GM12873 (cell line): ENCODE measurements at regions not wholly inside any gene's neighbourhood (a gene's known extent, or its start where the extent isn't known, plus 50 kb on each side); places are given as distances from the start of the nearest gene placed in this dataset.

ENCODE experiments used
- TF ChIP-seq, protein P1 (sequence below): IDR thresholded peaks from 2 replicates; pipeline ENCODE4 v1.5.1; 2012; ENCODE audit warnings: low read depth, mild to moderate bottlenecking, moderate library complexity, low read length, control low read depth; ENCODE audit not compliant: insufficient read depth; ENCODE audit errors: missing control alignments

DNA sequence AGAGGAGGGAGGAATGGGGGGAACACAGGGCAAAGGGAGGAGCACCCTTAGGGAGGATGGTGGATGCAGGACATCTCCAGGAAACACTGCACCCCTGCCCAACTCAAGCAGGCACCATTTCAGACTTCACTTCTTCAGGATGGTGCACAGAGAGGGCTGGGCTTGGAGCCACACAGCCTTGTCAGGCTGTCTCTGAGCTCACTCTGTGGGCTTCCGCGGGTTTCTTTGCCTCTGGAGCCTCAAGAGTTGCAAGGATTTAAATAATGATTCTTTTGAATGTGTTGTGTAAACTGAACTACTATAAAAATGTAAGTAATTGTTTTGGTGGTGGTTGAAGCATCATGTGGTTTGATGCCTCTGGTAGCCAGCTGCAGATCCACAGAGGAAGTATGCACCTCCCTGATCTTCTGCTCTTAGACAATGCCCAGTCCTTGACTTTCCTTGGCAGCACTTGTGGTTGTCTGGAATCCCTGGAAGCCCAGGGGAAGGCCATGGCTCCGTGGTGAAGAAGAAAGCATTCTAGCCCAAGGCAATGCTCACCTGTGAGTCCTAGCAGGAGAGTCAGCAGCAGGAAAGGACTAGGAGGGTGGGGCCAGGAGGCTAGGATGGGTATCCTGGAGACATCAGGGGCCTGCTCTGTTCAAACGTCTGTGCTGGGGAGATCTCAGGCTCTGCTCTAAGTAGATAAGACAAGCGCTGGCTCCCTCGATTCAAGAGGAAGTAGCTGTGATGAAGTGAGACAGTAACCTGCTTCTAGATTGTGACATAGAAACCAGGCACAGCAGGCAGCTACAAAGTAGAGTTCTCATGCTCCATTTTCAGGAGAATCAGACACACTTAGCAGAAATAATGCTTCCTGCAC lies 50.2 kb upstream of the SIRPG start:
- TF ChIP-seq, protein P1, sequence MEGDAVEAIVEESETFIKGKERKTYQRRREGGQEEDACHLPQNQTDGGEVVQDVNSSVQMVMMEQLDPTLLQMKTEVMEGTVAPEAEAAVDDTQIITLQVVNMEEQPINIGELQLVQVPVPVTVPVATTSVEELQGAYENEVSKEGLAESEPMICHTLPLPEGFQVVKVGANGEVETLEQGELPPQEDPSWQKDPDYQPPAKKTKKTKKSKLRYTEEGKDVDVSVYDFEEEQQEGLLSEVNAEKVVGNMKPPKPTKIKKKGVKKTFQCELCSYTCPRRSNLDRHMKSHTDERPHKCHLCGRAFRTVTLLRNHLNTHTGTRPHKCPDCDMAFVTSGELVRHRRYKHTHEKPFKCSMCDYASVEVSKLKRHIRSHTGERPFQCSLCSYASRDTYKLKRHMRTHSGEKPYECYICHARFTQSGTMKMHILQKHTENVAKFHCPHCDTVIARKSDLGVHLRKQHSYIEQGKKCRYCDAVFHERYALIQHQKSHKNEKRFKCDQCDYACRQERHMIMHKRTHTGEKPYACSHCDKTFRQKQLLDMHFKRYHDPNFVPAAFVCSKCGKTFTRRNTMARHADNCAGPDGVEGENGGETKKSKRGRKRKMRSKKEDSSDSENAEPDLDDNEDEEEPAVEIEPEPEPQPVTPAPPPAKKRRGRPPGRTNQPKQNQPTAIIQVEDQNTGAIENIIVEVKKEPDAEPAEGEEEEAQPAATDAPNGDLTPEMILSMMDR, result no peak
